PFSK-1 (cell line): ENCODE measurements at regions not wholly inside any gene's neighbourhood (a gene's known extent, or its start where the extent isn't known, plus 50 kb on each side); places are given as distances from the start of the nearest gene placed in this dataset.

ENCODE experiments used
- FOXP2 ChIP-seq: optimal IDR thresholded peaks from 2 replicates; pipeline ENCODE3; 2011; ENCODE audit warnings: borderline replicate concordance, control low read depth, inconsistent platforms; ENCODE audit not compliant: insufficient read depth; ENCODE audit errors: extremely low read length, extremely low read depth
- POLR2AphosphoS5 ChIP-seq: IDR thresholded peaks from 2 replicates; pipeline ENCODE4 v1.6.1; 2012; ENCODE audit warnings: low read depth, mild to moderate bottlenecking, control low read depth, low read length, moderate library complexity
- REST ChIP-seq, 2 experiments: IDR thresholded peaks; 2 replicates each; pipeline versions ENCODE4 v1.6.1 to v1.8.0; 2011 to 2012; ENCODE audit warnings: low read depth in 2 of 2, low read length in 2 of 2, control low read depth in 1 of 2, inconsistent platforms in 1 of 2, mild to moderate bottlenecking in 1 of 2, moderate library complexity in 1 of 2; ENCODE audit not compliant: insufficient read depth in 1 of 2
- SIN3A ChIP-seq: IDR thresholded peaks from 2 replicates; pipeline ENCODE4 v1.6.1; 2012; ENCODE audit warnings: mild to moderate bottlenecking, low read length, moderate library complexity, borderline replicate concordance; ENCODE audit not compliant: insufficient read depth
- TAF1 ChIP-seq: IDR thresholded peaks from 2 replicates; pipeline ENCODE4 v1.6.1; 2012; ENCODE audit warnings: low read length, control low read depth, borderline replicate concordance; ENCODE audit not compliant: insufficient read depth

GRCh38 chr6:81984599-81984998 lies 232.1 kb upstream of the TENT5A start:
- TF ChIP-seq POLR2AphosphoS5 (no peak), REST (IDR thresholded peaks at IDR 0.05; ENCODE audit: insufficient read depth in 1 of 2, low read depth in 2 of 2, low read length in 2 of 2) (no peak), FOXP2 (no peak)

- TF ChIP-seq TAF1 (no peak), SIN3A (no peak), REST (IDR thresholded peaks at IDR 0.05; ENCODE audit: insufficient read depth in 1 of 2, low read depth in 2 of 2, low read length in 2 of 2) (no peak), POLR2AphosphoS5 (no peak)
Measured at GRCh38 chr6:81981812-81982211, 229.3 kb upstream of the TENT5A start.

GRCh38 chr6:81979767-81980166 lies 227.3 kb upstream of the TENT5A start:
- TF ChIP-seq SIN3A (no peak), POLR2AphosphoS5 (no peak), TAF1 (no peak), FOXP2 (no peak), REST (IDR thresholded peaks at IDR 0.05; ENCODE audit: insufficient read depth in 1 of 2, low read depth in 2 of 2, low read length in 2 of 2) (no peak)

- TF ChIP-seq FOXP2: no peak
- no peak for TF ChIP-seq REST (IDR thresholded peaks at IDR 0.05; ENCODE audit: insufficient read depth in 1 of 2, low read depth in 2 of 2, low read length in 2 of 2)
- TF ChIP-seq TAF1: no peak
- no peak for TF ChIP-seq SIN3A
- TF ChIP-seq POLR2AphosphoS5: no peak
Measured at GRCh38 chr6:81979329-81979728, 226.8 kb upstream of the TENT5A start.

- TF ChIP-seq TAF1 (no peak), FOXP2 (no peak)
Measured at GRCh38 chr6:81978230-81978629, 225.7 kb upstream of the TENT5A start.

GRCh38 chr6:81977486-81977885 lies 225.0 kb upstream of the TENT5A start:
- TF ChIP-seq TAF1 (no peak), FOXP2 (no peak), POLR2AphosphoS5 (no peak), SIN3A (no peak), REST (IDR thresholded peaks at IDR 0.05; ENCODE audit: insufficient read depth in 1 of 2, low read depth in 2 of 2, low read length in 2 of 2) (no peak)
